ENCODE measurements at regions not wholly inside any gene's neighbourhood (a gene's known extent, or its start where the extent isn't known, plus 50 kb on each side); places are given as distances from the start of the nearest gene placed in this dataset.

GRCh38 chr3:110393941-110394340 lies 677.7 kb upstream of the NECTIN3 start:
- H3K27me3 Mint-ChIP-seq (ENCODE audit: insufficient read depth) = no peaks in the 10 kb centered on the region
- WGBS, 2 experiments (ENCODE audit: insufficient coverage in 1 of 2, insufficient read length in 1 of 2) = 0 to 44% methylated on average over 1 to 2 of the region's 2 CpGs
- no peaks in the 10 kb centered on the region for H3K36me3 Mint-ChIP-seq (ENCODE audit: low read depth)
- no peaks in the 10 kb centered on the region for H3K27me3 ChIP-seq (ENCODE audit: control insufficient read depth, insufficient read depth, low read length, poor library complexity, severe bottlenecking)
- peaks cover 2% of the 10 kb centered on the region for H3K9me3 ChIP-seq (ENCODE audit: control insufficient read depth, low read length)
- H3K9ac ChIP-seq (ENCODE audit: extremely low read depth, low read length, poor library complexity, severe bottlenecking) = no peak overlapping the region
- peaks cover 10% of the 10 kb centered on the region for H3K4me1 Mint-ChIP-seq
- no peak overlapping the region for H3K27ac Mint-ChIP-seq
- no peaks in the 10 kb centered on the region for H3K4me1 ChIP-seq (ENCODE audit: control insufficient read depth, insufficient read depth, low read length)
- no peaks in the 10 kb centered on the region for H3K36me3 ChIP-seq (ENCODE audit: control insufficient read depth, insufficient read depth, low read length)
- no peak overlapping the region for H3K4me3 ChIP-seq (ENCODE audit: low read length)
- no peaks in the 10 kb centered on the region for H3K9me3 Mint-ChIP-seq
- DNase-seq = no peak
- no peak overlapping the region for H3K27ac ChIP-seq (ENCODE audit: low read depth, low read length)
- no peak overlapping the region for H3K4me3 Mint-ChIP-seq
- TF ChIP-seq CTCF (conservative IDR thresholded peaks at IDR 0.05) = no peak

GRCh38 chr3:110397115-110397514 lies 674.5 kb upstream of the NECTIN3 start:
- H3K9me3 Mint-ChIP-seq = peaks cover 2% of the 10 kb centered on the region
- DNase-seq = no peak
- no peak overlapping the region for H3K27ac Mint-ChIP-seq
- no peaks in the 10 kb centered on the region for H3K27me3 Mint-ChIP-seq (ENCODE audit: insufficient read depth)
- peaks cover 9% of the 10 kb centered on the region for H3K4me1 Mint-ChIP-seq
- no peak overlapping the region for H3K4me3 Mint-ChIP-seq
- Histone ChIP-seq H3K4me3 (ENCODE audit: low read length) (no peak overlapping the region), H3K36me3 (ENCODE audit: control insufficient read depth, insufficient read depth, low read length) (no peaks in the 10 kb centered on the region), H3K9ac (ENCODE audit: extremely low read depth, low read length, poor library complexity, severe bottlenecking) (no peak overlapping the region), H3K27me3 (ENCODE audit: control insufficient read depth, insufficient read depth, low read length, poor library complexity, severe bottlenecking) (no peaks in the 10 kb centered on the region), H3K9me3 (ENCODE audit: control insufficient read depth, low read length) (peaks cover 7% of the 10 kb centered on the region), H3K27ac (ENCODE audit: low read depth, low read length) (no peak overlapping the region), H3K4me1 (ENCODE audit: control insufficient read depth, insufficient read depth, low read length) (no peaks in the 10 kb centered on the region)
- peaks cover 2% of the 10 kb centered on the region for H3K36me3 Mint-ChIP-seq (ENCODE audit: low read depth)
- WGBS, 2 experiments (ENCODE audit: insufficient coverage in 1 of 2, insufficient read length in 1 of 2) = 95 to 100% methylated on average over 1 of the region's 1 CpG
- no peak for TF ChIP-seq CTCF (conservative IDR thresholded peaks at IDR 0.05)

- no peaks in the 10 kb centered on the region for H3K27me3 ChIP-seq (ENCODE audit: control insufficient read depth, insufficient read depth, low read length, poor library complexity, severe bottlenecking)
- peaks cover 2% of the 10 kb centered on the region for H3K9me3 Mint-ChIP-seq
- TF ChIP-seq CTCF (conservative IDR thresholded peaks at IDR 0.05) = no peak
- no peaks in the 10 kb centered on the region for H3K27me3 Mint-ChIP-seq (ENCODE audit: insufficient read depth)
- H3K9ac ChIP-seq (ENCODE audit: extremely low read depth, low read length, poor library complexity, severe bottlenecking) = no peak overlapping the region
- H3K27ac Mint-ChIP-seq = no peak overlapping the region
- no peak for DNase-seq
- no peak overlapping the region for H3K4me3 Mint-ChIP-seq
- 100% methylated on average over 1 of the region's 2 CpGs; no CpG with 5 or more reads in 1 of the 2 experiments for WGBS, 2 experiments (ENCODE audit: insufficient coverage in 1 of 2, insufficient read length in 1 of 2)
- peaks cover 7% of the 10 kb centered on the region for H3K9me3 ChIP-seq (ENCODE audit: control insufficient read depth, low read length)
- no peaks in the 10 kb centered on the region for H3K36me3 ChIP-seq (ENCODE audit: control insufficient read depth, insufficient read depth, low read length)
- H3K27ac ChIP-seq (ENCODE audit: low read depth, low read length) = no peak overlapping the region
- H3K4me3 ChIP-seq (ENCODE audit: low read length) = no peak overlapping the region
- H3K4me1 ChIP-seq (ENCODE audit: control insufficient read depth, insufficient read depth, low read length) = no peaks in the 10 kb centered on the region
- H3K4me1 Mint-ChIP-seq = peaks cover 9% of the 10 kb centered on the region
- peaks cover 2% of the 10 kb centered on the region for H3K36me3 Mint-ChIP-seq (ENCODE audit: low read depth)
Observed at GRCh38 chr3:110400315-110400714, 671.3 kb upstream of the NECTIN3 start.

All from endodermal cell (in vitro differentiated cells).